DND-41 (cell line): ENCODE measurements at regions not wholly inside any gene's neighbourhood (a gene's known extent, or its start where the extent isn't known, plus 50 kb on each side); places are given as distances from the start of the nearest gene placed in this dataset.

Source experiments
- ATAC-seq: fragments of 200-7000 bp; cut with Tn5 transposase; 3 replicates; pipeline ENCODE4 v1.9.1; 2021; ENCODE audit warnings: low read depth; ENCODE audit not compliant: insufficient read depth
- DNase-seq: peaks from one replicate; pipeline ENCODE4 v3.0.0-alpha.2; 2020
- H2AFZ ChIP-seq: 2 replicates; pipeline ENCODE4 v1.6.0; 2012; ENCODE audit warnings: low read depth, low read length
- H3K27ac ChIP-seq: 2 replicates; pipeline ENCODE4 v1.5.1; 2012; ENCODE audit warnings: low read length, inconsistent platforms
- H3K27me3 ChIP-seq: fragments of 200-600 bp; sonication (generic); 2 replicates; pipeline ENCODE4 v1.6.0; 2012; ENCODE audit warnings: low read length, mild to moderate bottlenecking, inconsistent platforms; ENCODE audit not compliant: insufficient read depth, poor library complexity
- H3K36me3 ChIP-seq: 2 replicates; pipeline ENCODE4 v1.5.1; 2012; ENCODE audit warnings: low read length, inconsistent platforms; ENCODE audit not compliant: insufficient read depth
- H3K4me1 ChIP-seq: 2 replicates; pipeline ENCODE4 v1.5.1; 2012; ENCODE audit warnings: mild to moderate bottlenecking, low read length; ENCODE audit not compliant: insufficient read depth
- H3K4me2 ChIP-seq: 2 replicates; pipeline ENCODE4 v1.6.0; 2012; ENCODE audit warnings: mild to moderate bottlenecking, moderate library complexity, low read length, inconsistent platforms; ENCODE audit not compliant: insufficient read depth
- H3K4me3 ChIP-seq, 2 experiments: fragments of 200-600 bp in 1 of 2; shearing (Covaris generic) in 1 of 2; 2 replicates each; pipeline ENCODE4 v1.5.1; 2012 to 2016; ENCODE audit warnings: inconsistent platforms in 2 of 2, low read length in 2 of 2, mild to moderate bottlenecking in 2 of 2, low read depth in 1 of 2, moderate library complexity in 1 of 2
- H3K79me2 ChIP-seq: 2 replicates; pipeline ENCODE4 v1.6.0; 2012; ENCODE audit warnings: low read length, inconsistent platforms; ENCODE audit not compliant: insufficient read depth
- H3K9ac ChIP-seq: 2 replicates; pipeline ENCODE4 v1.6.0; 2012; ENCODE audit warnings: low read depth, mild to moderate bottlenecking, inconsistent platforms, low read length, moderate library complexity
- H3K9me3 ChIP-seq: 2 replicates; pipeline ENCODE4 v1.5.1; 2012; ENCODE audit warnings: low read length, moderate library complexity, mild to moderate bottlenecking, inconsistent platforms; ENCODE audit not compliant: insufficient read depth, severe bottlenecking
- H4K20me1 ChIP-seq: 2 replicates; pipeline ENCODE4 v1.6.0; 2012; ENCODE audit warnings: low read length; ENCODE audit not compliant: insufficient read depth
- CTCF ChIP-seq: IDR thresholded peaks from 2 replicates; pipeline ENCODE4 v1.5.1; 2012; ENCODE audit warnings: borderline replicate concordance, low read length, moderate library complexity, mild to moderate bottlenecking; ENCODE audit not compliant: poor library complexity, severe bottlenecking; ENCODE audit errors: extremely low read depth
- EZH2 ChIP-seq: IDR thresholded peaks from 3 replicates; pipeline ENCODE4 v1.6.1; 2012; ENCODE audit warnings: borderline replicate concordance, low read depth, mild to moderate bottlenecking, moderate library complexity, low read length, inconsistent platforms; ENCODE audit not compliant: severe bottlenecking

DNA sequence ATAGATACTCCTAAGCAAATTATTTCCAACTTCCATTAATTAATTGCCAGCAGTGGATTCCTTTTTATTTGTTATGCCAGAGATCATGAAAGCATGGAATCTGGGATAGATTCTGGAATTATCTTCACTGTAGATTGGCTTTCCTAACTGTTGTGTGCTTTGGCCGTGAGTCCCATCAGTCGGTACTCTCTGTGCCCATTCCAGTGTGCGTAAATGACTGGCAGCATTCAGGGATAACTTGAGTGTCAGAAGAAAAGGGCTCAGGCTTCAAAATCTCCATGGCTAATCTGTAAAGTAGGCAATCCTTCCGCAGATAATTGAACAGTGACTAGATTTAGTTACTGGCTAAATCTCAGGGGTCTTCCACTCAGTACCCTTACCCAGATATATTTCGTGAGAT, 76.8 kb upstream of the TMEM164 start:
- TF ChIP-seq EZH2 (no peak), CTCF (no peak)
- DNase-seq, result no peak

DNA sequence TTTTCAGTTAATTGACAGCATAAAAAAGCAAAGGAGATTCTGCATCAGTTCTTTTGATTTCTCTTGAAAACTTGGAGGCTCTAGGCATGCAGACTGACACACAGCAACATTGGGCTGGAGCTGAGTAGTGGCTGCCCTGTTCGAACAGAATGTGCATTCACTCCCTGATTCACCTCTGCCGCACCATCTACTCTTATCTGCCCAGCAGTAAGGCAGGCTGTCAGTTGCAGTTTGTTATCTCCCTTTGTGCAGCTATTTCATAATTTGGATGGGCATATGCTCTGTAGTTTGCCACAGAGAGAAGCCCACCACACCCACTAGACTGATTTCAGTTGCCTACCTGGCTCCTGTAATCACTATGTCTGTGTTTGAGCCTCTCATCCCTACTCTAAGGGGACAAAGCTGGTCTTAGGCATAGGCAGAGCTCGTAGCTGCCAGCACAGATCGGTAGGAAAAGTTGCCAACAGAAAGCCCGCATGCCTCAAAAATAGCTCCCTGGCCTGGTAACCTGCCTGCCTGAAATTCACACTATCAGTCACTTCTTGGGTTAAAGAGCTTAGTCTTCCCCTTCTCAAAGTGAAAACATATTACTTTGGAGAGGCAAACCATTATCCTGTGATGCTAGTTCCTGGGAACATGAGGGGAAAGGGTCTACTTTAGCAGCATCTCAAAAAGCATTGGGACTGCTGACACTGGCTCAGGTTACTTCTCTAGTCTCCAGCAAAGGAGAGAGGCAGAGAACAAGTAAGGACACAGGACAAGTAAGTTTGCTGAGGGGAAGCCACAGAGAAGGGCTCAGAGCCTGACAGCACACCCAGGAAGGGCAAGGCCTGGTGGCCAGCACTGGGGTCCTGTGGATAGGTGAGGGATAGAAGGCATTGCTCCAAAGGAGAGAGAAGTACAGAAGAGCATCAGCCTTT, 75.9 kb upstream of the TMEM164 start:
- Histone ChIP-seq H3K9me3 (no peaks in the 10 kb centered on the region), H3K36me3 (no peaks in the 10 kb centered on the region), H3K9ac (no peak overlapping the region), H4K20me1 (no peaks in the 10 kb centered on the region), H2AFZ (no peak overlapping the region), H3K27ac (no peak overlapping the region), H3K79me2 (no peaks in the 10 kb centered on the region), H3K4me3 (no peak overlapping the region), H3K4me1 (no peaks in the 10 kb centered on the region), H3K4me2 (no peak overlapping the region), H3K27me3 (no peaks in the 10 kb centered on the region)
- no peak for TF ChIP-seq EZH2
- ATAC-seq, result no peak
- no peak for DNase-seq

More for the DNA sequence above, 76.8 kb upstream of the TMEM164 start:
- Histone ChIP-seq H3K79me2 (no peaks in the 10 kb centered on the region), H2AFZ (no peak overlapping the region), H3K9me3 (no peaks in the 10 kb centered on the region), H4K20me1 (no peaks in the 10 kb centered on the region), H3K4me3 (no peak overlapping the region), H3K27me3 (no peaks in the 10 kb centered on the region), H3K27ac (no peak overlapping the region), H3K9ac (no peak overlapping the region), H3K4me1 (no peaks in the 10 kb centered on the region), H3K36me3 (no peaks in the 10 kb centered on the region), H3K4me2 (no peak overlapping the region)
- no peak for ATAC-seq

DNA sequence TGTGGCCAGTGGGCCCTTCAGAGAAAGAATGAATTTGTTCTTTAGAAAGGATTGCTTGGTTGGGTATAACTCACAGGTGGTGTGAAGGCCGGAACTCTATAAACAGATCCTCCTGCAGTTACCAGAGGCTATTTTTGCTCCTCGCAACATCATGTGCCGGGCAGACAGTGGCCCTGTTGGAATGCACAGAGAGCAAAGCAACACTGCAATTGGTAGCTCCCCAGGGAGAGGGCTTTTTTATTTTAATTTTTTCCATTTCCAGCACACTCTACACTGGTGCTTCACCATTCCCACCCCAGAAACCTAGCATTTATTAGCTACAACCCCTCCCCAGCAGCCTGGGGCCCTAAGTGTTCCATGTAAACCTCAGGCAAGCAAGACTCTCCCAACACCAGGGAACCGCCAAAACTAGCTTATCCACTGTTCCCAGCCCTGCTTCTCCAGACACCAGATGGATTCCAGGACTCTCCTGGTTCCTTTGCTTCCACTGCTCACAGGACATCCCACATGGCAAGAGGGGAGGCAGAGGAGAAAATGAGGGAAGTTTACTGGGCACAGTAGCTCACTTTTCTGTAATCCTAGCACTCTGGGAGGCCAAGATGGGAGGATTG, 75.1 kb upstream of the TMEM164 start:
- no peak for ATAC-seq
- Histone ChIP-seq H3K4me1 (no peaks in the 10 kb centered on the region), H3K27me3 (no peaks in the 10 kb centered on the region), H3K79me2 (no peaks in the 10 kb centered on the region), H3K9me3 (no peaks in the 10 kb centered on the region), H3K4me2 (no peak overlapping the region), H4K20me1 (no peaks in the 10 kb centered on the region), H3K9ac (no peak overlapping the region), H3K36me3 (no peaks in the 10 kb centered on the region), H3K27ac (no peak overlapping the region), H2AFZ (no peak overlapping the region), H3K4me3 (no peak overlapping the region)
- no peak for DNase-seq
- TF ChIP-seq EZH2 (no peak), CTCF (no peak)

- no peaks in the 10 kb centered on the region for H3K36me3 ChIP-seq
- ATAC-seq (no peak), DNase-seq (no peak)
- H3K27ac ChIP-seq, result no peak overlapping the region
- H3K27me3 ChIP-seq, result no peaks in the 10 kb centered on the region
- H3K9ac ChIP-seq, result no peak overlapping the region
- H3K4me1 ChIP-seq, result no peaks in the 10 kb centered on the region
- H3K4me3 ChIP-seq, result no peak overlapping the region
- no peak overlapping the region for H3K4me2 ChIP-seq
- H3K9me3 ChIP-seq, result no peaks in the 10 kb centered on the region
- H2AFZ ChIP-seq, result no peak overlapping the region
- H3K79me2 ChIP-seq, result no peaks in the 10 kb centered on the region
- TF ChIP-seq CTCF (no peak), EZH2 (no peak)
- no peaks in the 10 kb centered on the region for H4K20me1 ChIP-seq
These were observed 74.1 kb upstream of the TMEM164 start for GRCh38 chrX:109928596-109929335.
